Choroid plexus epithelial cell (primary cell): ENCODE measurements at regions not wholly inside any gene's neighbourhood (a gene's known extent, or its start where the extent isn't known, plus 50 kb on each side); places are given as distances from the start of the nearest gene placed in this dataset.

Experiments used
- DNase-seq: peaks from one replicate; pipeline ENCODE4 v3.0.0-alpha.2; 2010; ENCODE audit warnings: low read depth
- H3K4me3 ChIP-seq: 2 replicates; pipeline ENCODE4 v1.5.1; 2011; ENCODE audit warnings: low read depth, mild to moderate bottlenecking, control low read depth, low read length, moderate library complexity
- TF ChIP-seq, protein P1 (sequence below): conservative IDR thresholded peaks from 2 replicates; pipeline ENCODE4 v1.5.1; 2011; ENCODE audit warnings: low read depth, mild to moderate bottlenecking, control low read depth, inconsistent platforms, low read length, moderate library complexity

DNA sequence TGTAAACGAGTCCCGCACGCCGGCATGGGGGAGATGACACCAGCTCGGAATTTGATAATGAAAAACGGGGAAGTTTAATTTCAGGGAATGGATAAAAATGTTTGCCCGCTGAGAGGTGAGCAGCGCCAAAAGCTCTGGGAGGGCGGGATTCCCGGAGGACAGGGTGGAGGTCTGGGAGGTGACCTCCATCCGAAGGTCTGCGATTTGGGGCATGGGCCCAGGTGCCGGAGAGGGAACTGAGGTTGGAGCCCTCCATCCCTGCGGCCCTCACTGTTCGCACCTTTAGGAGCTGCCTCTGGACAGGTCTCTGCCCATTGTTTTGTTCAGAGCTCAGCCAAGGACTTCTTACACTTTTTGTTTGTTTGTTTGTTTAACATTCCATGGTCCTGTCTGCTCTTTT, 129.8 kb downstream of the URI1 start:
- no peak overlapping the region for H3K4me3 ChIP-seq
- TF ChIP-seq, protein P1, sequence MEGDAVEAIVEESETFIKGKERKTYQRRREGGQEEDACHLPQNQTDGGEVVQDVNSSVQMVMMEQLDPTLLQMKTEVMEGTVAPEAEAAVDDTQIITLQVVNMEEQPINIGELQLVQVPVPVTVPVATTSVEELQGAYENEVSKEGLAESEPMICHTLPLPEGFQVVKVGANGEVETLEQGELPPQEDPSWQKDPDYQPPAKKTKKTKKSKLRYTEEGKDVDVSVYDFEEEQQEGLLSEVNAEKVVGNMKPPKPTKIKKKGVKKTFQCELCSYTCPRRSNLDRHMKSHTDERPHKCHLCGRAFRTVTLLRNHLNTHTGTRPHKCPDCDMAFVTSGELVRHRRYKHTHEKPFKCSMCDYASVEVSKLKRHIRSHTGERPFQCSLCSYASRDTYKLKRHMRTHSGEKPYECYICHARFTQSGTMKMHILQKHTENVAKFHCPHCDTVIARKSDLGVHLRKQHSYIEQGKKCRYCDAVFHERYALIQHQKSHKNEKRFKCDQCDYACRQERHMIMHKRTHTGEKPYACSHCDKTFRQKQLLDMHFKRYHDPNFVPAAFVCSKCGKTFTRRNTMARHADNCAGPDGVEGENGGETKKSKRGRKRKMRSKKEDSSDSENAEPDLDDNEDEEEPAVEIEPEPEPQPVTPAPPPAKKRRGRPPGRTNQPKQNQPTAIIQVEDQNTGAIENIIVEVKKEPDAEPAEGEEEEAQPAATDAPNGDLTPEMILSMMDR: no peak
- DNase-seq: no peak

DNA sequence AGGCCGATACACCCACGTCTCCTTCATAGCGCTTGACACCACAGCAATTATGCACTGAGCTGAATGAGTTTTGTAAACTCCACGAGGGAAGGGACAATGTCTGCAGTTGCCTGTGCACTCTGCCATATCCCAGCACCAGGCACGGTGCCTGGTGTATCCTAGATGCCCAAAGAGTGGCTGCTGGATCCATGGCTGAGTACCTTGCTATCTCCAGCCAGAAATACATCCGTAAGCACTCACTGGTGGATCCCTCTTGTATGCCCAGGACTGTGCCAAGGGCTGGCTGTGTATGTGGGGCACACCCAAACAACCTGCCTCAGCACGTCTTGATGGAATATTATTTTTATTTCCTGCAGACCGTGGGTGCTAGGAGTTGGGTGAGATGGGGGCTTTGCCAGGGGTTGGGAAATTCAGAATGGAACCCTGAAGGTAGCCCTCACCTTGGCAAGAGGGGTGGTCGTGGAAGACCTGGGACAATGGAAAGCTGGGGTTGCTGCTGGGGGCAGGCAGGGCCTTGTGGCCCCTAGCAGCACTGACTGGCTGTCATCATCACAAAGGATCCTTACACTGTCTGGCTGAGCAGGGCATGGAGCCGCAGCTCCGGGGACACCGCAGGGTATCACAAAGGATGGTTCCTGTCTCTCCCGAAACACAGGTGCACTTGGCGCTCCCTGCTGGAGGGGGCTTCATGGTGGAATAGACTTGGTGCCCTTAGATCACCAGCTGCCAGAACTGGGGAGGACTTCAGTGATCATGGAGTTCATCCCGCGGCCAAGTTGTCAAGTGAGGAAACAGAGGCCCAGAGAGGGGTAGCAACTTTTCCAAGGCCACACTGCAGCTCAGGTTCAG, 131.3 kb downstream of the URI1 start:
- no peak for DNase-seq
- H3K4me3 ChIP-seq: no peak overlapping the region
- TF ChIP-seq, protein P1: no peak

DNA sequence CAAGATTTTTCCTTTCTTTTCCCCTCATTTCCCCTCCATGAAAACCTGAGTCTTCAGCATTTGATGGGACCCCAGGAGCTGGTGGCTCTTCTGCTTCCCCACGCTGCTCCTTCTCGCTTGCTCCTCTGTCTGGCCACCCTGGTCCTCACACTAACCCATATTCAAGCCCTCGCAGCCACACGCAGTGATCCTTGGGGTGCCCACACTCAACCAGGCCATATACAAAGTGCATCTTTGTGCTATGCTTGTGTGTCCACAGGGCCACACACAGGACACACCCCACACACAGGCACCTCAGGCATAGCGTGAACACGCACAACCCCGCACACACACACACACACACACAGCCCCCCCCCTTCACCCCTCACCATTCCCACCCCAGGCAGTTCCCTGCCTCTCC, 132.1 kb downstream of the URI1 start:
- no peak overlapping the region for H3K4me3 ChIP-seq
- no peak for DNase-seq
- TF ChIP-seq, protein P1: no peak

DNA sequence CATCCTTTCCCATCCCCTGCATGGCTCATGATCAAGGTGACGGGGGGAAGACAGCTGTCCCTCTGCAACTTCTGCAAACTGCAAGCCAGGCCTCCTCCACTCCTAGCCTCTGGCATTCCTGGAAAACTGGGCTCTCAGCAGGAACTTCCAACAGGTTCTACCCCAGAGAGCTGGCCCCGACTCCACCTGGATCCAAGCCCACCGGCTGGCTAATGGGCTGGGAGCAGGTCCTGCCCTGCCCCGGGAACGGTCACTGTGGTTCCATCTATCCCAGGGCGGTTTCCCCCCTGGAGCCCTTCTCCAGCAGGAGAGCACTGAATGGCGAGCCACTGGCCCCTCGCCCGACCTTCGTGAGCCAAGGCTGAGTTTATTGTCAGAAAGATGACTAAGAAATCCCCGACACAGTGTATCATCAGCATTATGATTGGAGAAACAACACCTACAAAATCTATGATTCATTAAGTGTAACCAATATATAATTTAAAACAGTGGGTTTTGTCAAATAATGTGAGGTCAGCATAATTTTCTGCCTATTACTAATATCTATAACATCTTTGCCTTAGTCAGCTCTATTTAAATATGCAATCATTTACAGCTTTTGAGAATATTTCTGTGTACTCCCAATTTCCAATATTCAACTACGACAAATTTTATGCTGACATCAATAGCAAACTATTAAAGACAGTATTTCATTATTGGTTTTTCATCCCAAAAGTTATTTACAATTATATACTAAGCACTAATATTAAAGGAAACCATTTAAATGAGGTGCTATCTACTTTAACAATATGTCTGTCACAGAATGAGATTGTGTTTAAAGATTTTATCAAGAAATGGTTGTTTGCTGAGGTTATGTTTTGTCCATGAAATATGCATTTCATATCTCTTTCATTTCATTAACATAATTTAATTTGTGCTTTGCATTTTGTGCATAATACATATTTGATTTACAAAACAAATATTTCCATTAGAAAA, 133.0 kb downstream of the URI1 start:
- TF ChIP-seq, protein P1: no peak
- no peak for DNase-seq
- H3K4me3 ChIP-seq: no peak overlapping the region

DNA sequence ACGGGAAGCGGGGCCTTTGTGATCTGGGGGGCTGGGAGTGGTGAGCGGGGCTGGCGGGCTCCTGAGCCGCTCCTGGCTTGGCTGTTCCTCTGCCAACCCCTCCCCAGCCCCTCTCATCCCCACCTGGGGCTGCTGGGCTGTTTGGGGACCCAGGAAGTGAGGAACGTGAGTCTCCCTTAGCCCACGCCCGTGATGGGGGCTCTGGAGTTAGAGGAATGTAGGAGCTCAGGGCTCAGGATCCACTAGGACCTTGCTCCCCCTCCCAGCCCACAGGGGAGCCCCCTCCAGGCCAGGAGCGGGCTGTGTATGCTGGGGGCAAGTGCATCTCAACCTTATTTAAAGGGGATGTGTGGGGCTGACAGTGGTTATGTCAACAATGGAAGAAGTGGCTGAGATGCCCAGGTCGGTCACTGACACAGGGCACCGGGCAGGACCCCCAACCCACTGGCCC, 134.1 kb downstream of the URI1 start:
- TF ChIP-seq, protein P1: no peak
- no peak for DNase-seq

DNA sequence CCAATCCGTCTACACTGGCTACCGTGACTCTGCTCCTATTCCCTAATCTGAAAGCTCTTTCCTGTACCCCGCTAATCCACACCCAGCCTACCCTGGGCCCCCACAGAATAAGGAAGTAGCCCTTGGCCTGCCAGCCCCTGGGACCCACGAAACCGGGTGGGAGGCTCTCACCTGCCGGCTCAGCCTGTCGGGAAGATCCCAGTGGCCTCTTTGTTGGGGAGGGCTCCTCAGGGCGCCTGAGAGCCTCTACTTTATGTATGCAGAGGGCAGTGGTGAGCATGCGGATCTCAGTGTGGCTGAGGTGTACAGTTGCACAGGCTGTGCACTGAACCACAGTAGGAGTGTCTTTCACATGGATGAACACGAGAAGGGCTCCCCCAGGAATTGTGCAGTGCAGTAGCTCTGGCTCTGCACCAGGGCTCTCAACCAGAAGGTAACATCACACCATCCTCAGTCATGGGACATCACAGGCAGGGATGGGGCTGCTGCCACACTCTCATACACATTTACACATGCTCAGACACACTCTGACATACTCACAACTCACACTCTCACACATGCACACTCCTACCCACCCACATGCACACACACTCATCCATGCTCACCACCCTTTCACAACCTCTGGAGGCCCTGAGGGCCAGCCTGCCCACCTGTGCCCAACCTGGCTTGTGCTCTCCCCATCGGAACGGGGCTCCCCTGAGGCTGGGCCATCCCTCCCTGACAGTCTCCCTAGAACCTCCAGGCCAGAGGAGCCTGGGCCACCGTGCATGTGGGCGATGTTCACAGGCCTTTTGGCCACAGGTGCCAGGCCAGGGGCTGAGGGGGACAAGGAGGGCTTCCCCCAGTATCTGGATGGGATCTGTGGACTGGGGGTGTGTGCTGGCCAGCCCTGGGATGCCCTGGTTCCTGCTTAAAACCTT, 135.0 kb downstream of the URI1 start:
- DNase-seq: no peak
- H3K4me3 ChIP-seq: no peak overlapping the region
- TF ChIP-seq, protein P1: no peak

More for the DNA sequence above, 134.1 kb downstream of the URI1 start:
- no peak overlapping the region for H3K4me3 ChIP-seq
